ENCODE measurements at regions not wholly inside any gene's neighbourhood (a gene's known extent, or its start where the extent isn't known, plus 50 kb on each side); places are given as distances from the start of the nearest gene placed in this dataset.

- Mint-ChIP-seq H3K27me3 (ENCODE audit: unreplicated experiment) (no peaks in the 10 kb centered on the region), H3K27ac (ENCODE audit: unreplicated experiment) (no peak overlapping the region), H3K4me1 (ENCODE audit: unreplicated experiment) (no peaks in the 10 kb centered on the region), H3K36me3 (ENCODE audit: low read depth, unreplicated experiment) (no peaks in the 10 kb centered on the region), H3K9me3 (ENCODE audit: unreplicated experiment) (no peaks in the 10 kb centered on the region), H3K4me3 (ENCODE audit: unreplicated experiment) (no peak overlapping the region)
- no peak for TF ChIP-seq CTCF (IDR thresholded peaks at IDR 0.05; ENCODE audit: unreplicated experiment)
- no peak for DNase-seq (ENCODE audit: low spot score)
These were observed 902.6 kb upstream of the TENM4 start for GRCh38 chr11:80343436-80343835.

GRCh38 chr11:80338231-80338630 lies 897.4 kb upstream of the TENM4 start:
- Mint-ChIP-seq H3K9me3 (ENCODE audit: unreplicated experiment) (no peaks in the 10 kb centered on the region), H3K4me3 (ENCODE audit: unreplicated experiment) (no peak overlapping the region), H3K27me3 (ENCODE audit: unreplicated experiment) (no peaks in the 10 kb centered on the region), H3K36me3 (ENCODE audit: low read depth, unreplicated experiment) (no peaks in the 10 kb centered on the region), H3K4me1 (ENCODE audit: unreplicated experiment) (no peaks in the 10 kb centered on the region), H3K27ac (ENCODE audit: unreplicated experiment) (no peak overlapping the region)
- no peak for TF ChIP-seq CTCF (IDR thresholded peaks at IDR 0.05; ENCODE audit: unreplicated experiment)
- DNase-seq (ENCODE audit: low spot score): no peak

- no peak for TF ChIP-seq CTCF (IDR thresholded peaks at IDR 0.05; ENCODE audit: unreplicated experiment)
- Mint-ChIP-seq H3K4me3 (ENCODE audit: unreplicated experiment) (no peak overlapping the region), H3K9me3 (ENCODE audit: unreplicated experiment) (no peaks in the 10 kb centered on the region), H3K4me1 (ENCODE audit: unreplicated experiment) (peaks cover 4% of the 10 kb centered on the region), H3K27ac (ENCODE audit: unreplicated experiment) (no peak overlapping the region), H3K27me3 (ENCODE audit: unreplicated experiment) (no peaks in the 10 kb centered on the region), H3K36me3 (ENCODE audit: low read depth, unreplicated experiment) (no peaks in the 10 kb centered on the region)
- no peak for DNase-seq (ENCODE audit: low spot score)
These were observed 890.9 kb upstream of the TENM4 start for GRCh38 chr11:80331694-80332093.

- H3K27me3 Mint-ChIP-seq (ENCODE audit: unreplicated experiment): no peaks in the 10 kb centered on the region
- H3K9me3 Mint-ChIP-seq (ENCODE audit: unreplicated experiment): no peaks in the 10 kb centered on the region
- TF ChIP-seq CTCF (IDR thresholded peaks at IDR 0.05; ENCODE audit: unreplicated experiment): no peak
- no peak for DNase-seq (ENCODE audit: low spot score)
- no peak overlapping the region for H3K27ac Mint-ChIP-seq (ENCODE audit: unreplicated experiment)
- no peaks in the 10 kb centered on the region for H3K36me3 Mint-ChIP-seq (ENCODE audit: low read depth, unreplicated experiment)
- H3K4me3 Mint-ChIP-seq (ENCODE audit: unreplicated experiment): no peak overlapping the region
- peaks cover 4% of the 10 kb centered on the region for H3K4me1 Mint-ChIP-seq (ENCODE audit: unreplicated experiment)
These were observed 889.4 kb upstream of the TENM4 start for GRCh38 chr11:80330264-80330663.

GRCh38 chr11:80328774-80329173 lies 887.9 kb upstream of the TENM4 start:
- Mint-ChIP-seq H3K9me3 (ENCODE audit: unreplicated experiment) (no peaks in the 10 kb centered on the region), H3K4me3 (ENCODE audit: unreplicated experiment) (no peak overlapping the region), H3K4me1 (ENCODE audit: unreplicated experiment) (peaks cover 4% of the 10 kb centered on the region), H3K27ac (ENCODE audit: unreplicated experiment) (no peak overlapping the region), H3K36me3 (ENCODE audit: low read depth, unreplicated experiment) (no peaks in the 10 kb centered on the region), H3K27me3 (ENCODE audit: unreplicated experiment) (no peaks in the 10 kb centered on the region)
- DNase-seq (ENCODE audit: low spot score): no peak
- TF ChIP-seq CTCF (IDR thresholded peaks at IDR 0.05; ENCODE audit: unreplicated experiment): no peak
